HT-29 (cell line): ENCODE measurements at regions not wholly inside any gene's neighbourhood (a gene's known extent, or its start where the extent isn't known, plus 50 kb on each side); places are given as distances from the start of the nearest gene placed in this dataset.
"Not testable (repeated sequence)": the region's sequence is repeated elsewhere in the genome, so short reads cannot be mapped to it uniquely, and the experiment has no call there.

Experiments
- DNase-seq: peaks from one replicate; pipeline ENCODE4 v3.0.0-alpha.2; 2015; ENCODE audit warnings: low spot score

- DNase-seq: no peak
Observed at GRCh38 chr2:131827481-131828163, 299.9 kb downstream of the CCDC74A start.

- no peak for DNase-seq
Observed at GRCh38 chr2:131828164-131828561, 300.5 kb downstream of the CCDC74A start.

- DNase-seq: not testable (repeated sequence)
Observed at GRCh38 chr2:131828633-131829455, 301.2 kb downstream of the CCDC74A start.

GRCh38 chr2:131829456-131830241 lies 302.0 kb downstream of the CCDC74A start:
- DNase-seq: not testable (repeated sequence)

GRCh38 chr2:131830242-131830945 lies 302.7 kb downstream of the CCDC74A start:
- DNase-seq: not testable (repeated sequence)

- not testable (repeated sequence) for DNase-seq
Observed at GRCh38 chr2:131830946-131831310, 303.2 kb downstream of the CCDC74A start.

GRCh38 chr2:131831450-131832208 lies 303.9 kb downstream of the CCDC74A start:
- peak; percentile 11 for DNase-seq

GRCh38 chr2:131832209-131832780 lies 304.6 kb downstream of the CCDC74A start:
- not testable (repeated sequence) for DNase-seq

GRCh38 chr2:131832917-131833316 lies 305.2 kb downstream of the CCDC74A start:
- DNase-seq: not testable (repeated sequence)

GRCh38 chr2:131833367-131834202 lies 305.9 kb downstream of the CCDC74A start:
- not testable (repeated sequence) for DNase-seq

- not testable (repeated sequence) for DNase-seq
Observed at GRCh38 chr2:131834203-131835020, 306.7 kb downstream of the CCDC74A start.

- DNase-seq: not testable (repeated sequence)
Observed at GRCh38 chr2:131835022-131835421, 307.3 kb downstream of the CCDC74A start.

- DNase-seq: no peak
Observed at GRCh38 chr2:131835621-131836091, 308.0 kb downstream of the CCDC74A start.

- not testable (repeated sequence) for DNase-seq
Observed at GRCh38 chr2:131836116-131836515, 308.4 kb downstream of the CCDC74A start.

GRCh38 chr2:131844044-131844443 lies 316.4 kb downstream of the CCDC74A start:
- DNase-seq: not testable (repeated sequence)

- DNase-seq: not testable (repeated sequence)
Observed at GRCh38 chr2:131856202-131856601, 305.6 kb downstream of the ANKRD30BL start.

GRCh38 chr2:131858197-131858596 lies 303.6 kb downstream of the ANKRD30BL start:
- peak; percentile 22 for DNase-seq
